HG02885 (cell line): ENCODE measurements at regions not wholly inside any gene's neighbourhood (a gene's known extent, or its start where the extent isn't known, plus 50 kb on each side); places are given as distances from the start of the nearest gene placed in this dataset.
A peak's percentile ranks its signal among the peaks of the same experiment; 100 is the strongest.

Experiments
- ATAC-seq: cut with Tn5 transposase; IDR thresholded peaks from one replicate; pipeline ENCODE4 v1.9.1; 2021; ENCODE audit warnings: mild to moderate bottlenecking; ENCODE audit not compliant: unreplicated experiment, poor library complexity

GRCh38 chr6:53418288-53418687 is 69.5 kb upstream of the ELOVL5 start:
- ATAC-seq = no peak

GRCh38 chr6:53417141-53417540 is 68.4 kb upstream of the ELOVL5 start:
- no peak for ATAC-seq

- ATAC-seq = no peak
Observed at GRCh38 chr6:53413326-53413725, 64.6 kb upstream of the ELOVL5 start.

GRCh38 chr6:53412751-53413150 is 64.0 kb upstream of the ELOVL5 start:
- no peak for ATAC-seq

- ATAC-seq = no peak
Observed at GRCh38 chr6:53412021-53412715, 63.4 kb upstream of the ELOVL5 start.

GRCh38 chr6:53411451-53411850 is 62.7 kb upstream of the ELOVL5 start:
- no peak for ATAC-seq

- peak; percentile 98 for ATAC-seq
Observed at GRCh38 chr6:53410508-53411258, 61.9 kb upstream of the ELOVL5 start.

- no peak for ATAC-seq
Observed at GRCh38 chr6:53408826-53409225, 60.1 kb upstream of the ELOVL5 start.

- ATAC-seq = no peak
Observed at GRCh38 chr6:53399027-53399344, 50.2 kb upstream of the ELOVL5 start.

- no peak for ATAC-seq
Observed at GRCh38 chr6:53398247-53399026, 49.7 kb upstream of the ELOVL5 start.
